ENCODE measurements at regions not wholly inside any gene's neighbourhood (a gene's known extent, or its start where the extent isn't known, plus 50 kb on each side); places are given as distances from the start of the nearest gene placed in this dataset.
A peak's percentile ranks its signal among the peaks of the same experiment; 100 is the strongest.
"Not testable (repeated sequence)": the region's sequence is repeated elsewhere in the genome, so short reads cannot be mapped to it uniquely, and the experiment has no call there.

DNA sequence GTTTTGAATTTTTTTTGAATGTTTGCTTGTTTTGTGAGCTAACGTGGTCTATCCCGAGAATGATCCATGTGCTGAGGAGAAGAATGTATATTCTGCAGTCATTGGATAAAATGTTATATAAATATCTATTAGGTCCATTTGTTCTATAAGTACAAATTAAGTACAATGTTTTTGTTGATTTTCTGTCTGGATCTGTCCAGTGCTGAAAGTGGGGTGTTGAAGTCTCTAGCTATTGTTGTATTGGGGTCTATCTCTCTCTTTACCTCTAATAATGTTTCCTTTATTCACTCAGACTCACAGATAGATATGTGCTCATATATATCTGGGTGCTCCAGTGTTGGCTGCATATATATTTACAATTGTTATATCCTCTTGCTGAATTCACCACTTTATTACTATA lies 144.8 kb upstream of the SETMAR start:
- no peak for DNase-seq

DNA sequence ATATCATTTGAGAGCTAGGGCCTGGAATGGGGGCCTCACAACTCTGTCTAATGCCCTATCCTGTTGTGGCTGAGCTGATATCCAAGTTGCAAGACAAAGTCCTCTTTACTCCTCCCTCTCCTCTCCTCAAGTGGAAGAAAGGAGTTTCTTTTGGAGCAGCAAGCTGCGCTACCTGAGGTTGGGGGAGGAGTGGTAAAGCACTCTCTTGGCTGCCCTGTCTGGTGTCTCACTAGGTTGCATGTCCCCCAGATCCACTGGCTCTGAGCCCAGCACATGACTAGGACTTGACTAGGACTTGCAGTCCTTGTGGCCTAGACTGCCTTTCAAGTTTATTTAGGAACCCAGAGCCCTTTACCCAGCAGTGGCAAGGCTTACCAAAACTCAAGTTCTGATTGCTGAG lies 141.1 kb upstream of the SETMAR start:
- DNase-seq: no peak

DNA sequence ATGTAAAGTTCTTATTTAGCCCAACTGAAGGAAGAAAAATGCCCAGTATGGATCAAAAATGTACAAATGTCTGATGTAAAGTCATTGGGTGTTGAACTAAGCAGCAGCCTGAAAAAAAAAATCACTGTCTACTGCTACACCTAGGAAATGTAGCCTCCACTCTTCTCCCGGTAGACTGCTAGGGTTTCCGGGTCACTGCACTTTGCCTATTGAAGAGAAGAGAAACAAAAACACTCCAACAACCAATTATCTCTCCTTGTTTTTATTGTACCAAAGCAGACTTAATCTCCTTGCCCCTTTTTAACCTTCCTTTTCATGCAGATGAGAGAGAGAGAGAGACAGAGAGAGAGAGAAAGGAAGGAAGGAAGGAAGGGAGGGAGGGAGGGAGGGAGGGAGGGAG lies 140.2 kb upstream of the SETMAR start:
- DNase-seq: no peak

DNA sequence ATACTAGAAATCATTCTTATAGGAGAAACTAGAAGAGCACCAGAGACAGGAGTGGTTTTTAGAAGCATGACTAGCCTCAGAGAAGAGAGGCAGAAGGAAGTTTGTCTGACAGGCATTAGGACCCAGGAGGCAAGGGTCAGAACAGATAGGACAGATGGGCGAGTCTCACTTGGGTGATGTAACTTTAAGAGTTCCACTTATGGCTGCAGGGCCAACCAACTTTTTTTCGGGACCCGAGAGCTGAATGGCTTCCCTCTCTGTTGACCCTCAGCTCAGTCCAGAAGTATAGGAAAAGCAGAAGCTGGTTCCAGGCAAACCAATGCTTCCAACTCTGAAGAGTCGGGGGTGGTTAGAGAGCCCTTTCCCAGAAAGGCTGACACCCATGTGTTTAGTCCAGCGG lies 136.6 kb upstream of the SETMAR start:
- no peak for DNase-seq

DNA sequence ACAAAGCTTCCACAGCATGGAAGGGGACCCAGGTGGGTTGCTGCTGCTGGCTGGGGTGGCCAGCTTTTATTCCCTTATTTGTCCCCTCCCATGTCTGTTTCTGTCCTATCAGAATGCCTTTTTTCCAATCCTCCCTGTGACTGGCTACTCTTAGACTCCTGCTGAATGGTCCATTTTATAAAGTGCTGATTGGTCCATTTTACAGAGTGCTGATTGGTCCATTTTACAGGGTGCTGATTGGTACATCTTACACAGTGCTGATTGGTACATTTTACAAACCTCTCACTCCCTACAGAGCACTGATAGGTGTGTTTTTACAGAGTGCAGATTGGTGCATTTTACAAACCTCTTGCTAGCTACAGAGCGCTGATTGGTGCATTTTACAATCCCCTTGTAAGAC lies 135.9 kb upstream of the SETMAR start:
- not testable (repeated sequence) for DNase-seq

DNA sequence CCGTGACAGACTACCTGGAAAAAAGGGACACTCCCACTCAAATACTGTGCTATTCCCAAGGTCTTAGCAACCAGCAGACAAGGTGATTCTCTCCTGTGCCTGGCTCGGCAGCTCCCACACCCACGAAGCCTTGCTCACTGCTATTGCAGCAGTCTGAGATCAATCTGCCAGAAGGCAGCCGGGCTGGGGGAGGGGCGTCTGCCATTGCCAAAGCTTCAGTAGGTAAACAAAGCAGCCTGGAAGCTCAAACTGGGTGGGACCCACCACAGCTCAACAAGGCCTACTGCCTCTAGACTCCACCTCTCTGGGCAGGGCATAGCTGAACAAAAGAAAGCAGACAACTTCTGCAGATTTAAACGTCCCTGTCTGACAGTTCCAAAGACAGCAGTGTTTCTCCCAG lies 128.4 kb upstream of the SETMAR start:
- no peak for DNase-seq

DNA sequence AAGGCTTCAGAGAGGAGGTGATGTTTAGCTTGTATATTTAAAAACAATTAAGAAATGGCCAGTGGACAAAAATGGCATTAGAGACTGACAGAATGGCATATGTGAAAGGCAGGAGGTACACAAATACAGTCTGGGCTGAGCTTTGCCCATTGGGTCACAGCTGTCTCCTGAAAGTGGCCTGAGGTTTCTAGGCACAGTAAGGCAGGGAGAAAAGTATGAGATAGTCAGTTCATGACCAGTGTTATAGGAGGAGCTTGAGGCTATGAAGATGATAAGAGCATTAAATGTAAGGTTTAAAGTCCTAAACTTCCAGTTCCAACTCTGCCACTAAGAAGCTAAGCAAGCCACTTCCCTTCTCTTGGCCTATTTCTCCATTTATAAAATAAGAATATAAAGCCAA lies 111.2 kb upstream of the SETMAR start:
- no peak for DNase-seq

DNA sequence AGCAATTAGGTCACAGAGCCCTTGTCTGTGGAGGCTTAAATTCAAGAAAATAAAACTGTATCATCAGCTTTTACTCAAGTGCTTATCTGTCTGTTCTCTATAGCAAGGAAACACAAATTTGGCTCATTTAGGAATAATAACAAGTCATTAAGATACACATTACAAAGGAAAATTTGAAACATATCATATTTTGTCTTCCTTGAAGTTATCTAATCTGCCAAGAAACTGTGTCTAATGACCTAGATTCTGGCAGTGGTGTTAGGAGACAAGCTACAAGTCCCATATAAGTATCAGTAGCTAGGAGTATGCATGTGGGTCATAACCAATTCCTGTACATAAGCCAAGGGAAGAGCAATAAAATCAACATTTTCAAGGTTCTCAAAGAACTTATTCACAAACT lies 108.2 kb upstream of the SETMAR start:
- no peak for DNase-seq

DNA sequence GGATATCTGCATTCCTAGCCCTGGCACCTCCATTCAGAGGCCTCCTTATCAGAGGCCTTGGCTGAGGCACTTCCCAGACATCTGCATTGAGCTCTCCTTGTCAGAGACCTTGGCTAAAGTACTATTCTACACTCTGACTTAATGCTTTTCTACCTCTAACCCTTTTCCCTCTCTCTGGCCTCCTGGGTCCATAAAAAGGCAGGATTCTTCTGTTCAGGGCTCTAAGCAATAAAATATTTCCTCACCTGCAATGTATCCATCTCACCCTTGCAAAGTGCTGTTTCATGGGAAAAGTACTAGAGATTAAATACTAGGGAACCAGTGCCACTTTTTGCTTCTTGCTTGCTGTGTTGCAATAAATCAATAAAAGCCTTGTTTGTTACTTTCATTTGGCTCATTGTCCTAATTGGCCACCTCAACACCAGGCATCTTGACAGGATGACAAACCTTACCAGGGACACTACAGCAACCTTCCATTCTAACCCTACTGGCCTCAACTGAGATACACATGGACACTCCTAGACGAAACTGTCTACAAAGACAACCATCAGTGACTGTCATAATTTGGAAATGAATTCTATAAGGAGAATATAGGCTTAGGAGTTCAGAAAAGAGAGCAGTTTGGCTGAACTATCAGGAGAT lies 106.5 kb upstream of the SETMAR start:
- no peak for DNase-seq

DNA sequence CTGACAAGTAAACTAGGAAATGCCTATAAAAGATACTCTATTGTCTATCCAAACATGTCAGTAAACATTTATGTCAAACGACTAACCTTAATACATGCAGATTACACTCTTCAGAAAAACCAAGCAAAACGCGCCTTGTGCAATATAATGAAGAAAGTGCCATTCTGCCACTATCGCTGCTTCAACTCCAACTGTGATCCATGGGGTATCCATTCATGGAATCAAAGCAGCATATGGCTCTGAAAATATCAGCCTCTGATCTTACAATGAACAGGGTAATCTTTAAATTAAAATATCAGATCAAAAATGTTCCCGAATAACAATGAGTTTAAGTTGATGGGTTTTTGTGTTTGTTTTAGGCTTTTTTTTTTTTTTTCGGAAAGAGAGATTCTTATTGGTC lies 105.5 kb upstream of the SETMAR start:
- no peak for DNase-seq

DNA sequence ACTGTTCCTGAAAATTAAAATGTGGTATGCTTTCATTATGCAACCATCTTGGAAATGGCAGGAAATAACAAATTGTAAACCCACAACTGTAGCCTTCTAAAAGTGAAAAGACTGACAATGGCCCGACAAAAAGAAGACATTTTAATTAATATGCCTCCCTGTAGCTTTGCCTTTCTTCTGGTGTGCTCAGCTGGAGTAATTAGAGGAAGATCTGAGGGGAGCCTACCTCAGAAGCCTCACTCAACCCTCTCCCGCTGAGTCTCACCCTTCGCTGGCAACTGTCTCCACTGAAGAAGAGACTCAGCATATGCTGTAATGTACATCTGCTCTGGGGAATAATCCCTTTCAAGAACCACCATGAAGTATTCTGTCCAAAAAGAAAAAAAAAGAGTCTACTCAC lies 104.7 kb upstream of the SETMAR start:
- DNase-seq: no peak

DNA sequence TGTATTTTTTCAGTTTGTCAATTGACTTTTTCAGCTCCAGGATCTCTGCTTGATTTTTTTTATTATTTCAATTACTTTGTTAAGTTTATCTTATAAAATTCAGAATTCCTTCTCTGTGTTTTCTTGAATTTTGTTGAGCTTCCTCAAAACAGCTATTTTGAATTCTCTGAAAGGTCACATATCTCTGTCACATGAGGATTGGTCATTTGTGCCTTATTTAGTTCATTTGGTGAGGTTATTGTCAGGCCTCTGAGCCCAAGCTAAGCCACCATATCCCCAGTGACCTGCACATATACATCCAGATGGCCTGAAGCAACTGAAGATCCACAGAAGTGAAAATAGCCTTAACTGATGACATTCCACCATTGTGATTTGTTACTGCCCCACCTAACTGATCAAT lies 98.4 kb upstream of the SETMAR start:
- DNase-seq: not testable (repeated sequence)

DNA sequence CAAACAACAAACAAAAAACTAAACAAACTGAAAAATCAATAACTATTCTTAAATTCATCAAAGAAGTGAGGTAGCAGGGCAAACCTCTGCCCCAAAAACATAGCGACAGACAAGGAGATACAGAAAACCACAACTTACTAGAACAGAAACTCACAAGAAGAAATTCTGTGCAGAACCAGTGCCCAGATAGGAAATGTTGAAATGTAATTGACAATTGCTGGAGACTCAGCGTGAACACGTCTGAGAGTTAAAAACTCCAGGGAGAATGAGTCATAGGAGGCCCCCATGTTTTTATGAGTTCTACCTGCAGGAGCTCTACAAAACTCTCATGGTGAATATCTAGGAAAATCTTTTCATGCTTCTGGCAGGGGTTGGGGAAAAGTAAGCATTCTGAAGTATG lies 95.5 kb upstream of the SETMAR start:
- DNase-seq: no peak

DNA sequence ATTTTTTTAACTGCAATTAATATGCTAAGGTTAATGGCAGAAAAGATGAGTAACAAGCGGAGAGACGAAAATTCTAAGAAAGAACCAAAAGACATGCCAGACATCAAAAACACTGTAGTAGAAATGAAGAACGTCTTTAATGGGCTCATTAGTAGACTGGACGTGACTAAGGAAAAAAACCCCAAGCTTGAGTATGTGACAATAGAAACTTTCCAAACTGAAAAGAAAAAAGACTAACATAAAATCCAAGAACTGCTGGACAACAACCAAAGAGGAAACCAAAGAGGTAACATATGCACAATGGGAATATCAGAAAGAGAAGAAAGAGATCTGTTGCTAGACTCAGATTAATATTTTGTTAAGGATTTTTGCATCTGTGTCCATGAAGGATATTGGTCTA lies 94.6 kb upstream of the SETMAR start:
- no peak for DNase-seq

DNA sequence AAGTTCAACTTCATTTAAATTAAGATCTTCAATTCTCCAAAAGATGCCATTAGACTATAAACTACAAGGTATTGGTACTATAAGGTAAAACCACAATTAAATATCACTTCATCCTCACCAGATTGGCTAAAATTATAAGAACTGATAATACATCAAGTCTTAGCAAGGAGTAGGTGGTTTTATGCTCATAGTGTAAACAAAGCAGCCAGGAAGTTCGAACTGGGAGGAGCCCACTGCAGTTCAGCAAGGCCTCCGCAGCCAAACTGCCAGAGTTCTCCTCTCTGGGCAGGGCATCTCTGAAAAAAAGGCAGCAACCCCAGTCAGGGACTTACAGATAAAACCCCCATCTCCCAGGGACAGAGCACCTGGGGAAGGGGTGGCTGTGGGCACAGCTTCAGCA lies 91.6 kb upstream of the SETMAR start:
- DNase-seq: no peak

DNA sequence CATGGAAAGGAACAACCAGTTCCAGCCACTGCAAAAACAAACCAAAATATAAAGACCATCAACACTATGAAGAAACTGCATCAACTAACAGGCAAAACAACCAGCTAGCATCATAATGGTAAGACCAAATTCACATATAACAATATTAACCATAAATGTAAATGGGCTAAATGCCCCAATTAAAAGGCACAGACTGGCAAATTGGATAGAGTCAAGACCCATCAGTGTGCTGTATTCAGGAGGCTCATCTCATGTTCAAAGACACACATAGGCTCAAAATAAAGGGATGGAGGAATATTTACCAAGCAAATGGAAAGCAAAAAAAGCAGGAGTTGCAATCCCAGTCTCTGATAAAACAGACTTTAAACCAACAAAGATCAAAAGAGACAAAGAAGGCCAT lies 89.7 kb upstream of the SETMAR start:
- not testable (repeated sequence) for DNase-seq

DNA sequence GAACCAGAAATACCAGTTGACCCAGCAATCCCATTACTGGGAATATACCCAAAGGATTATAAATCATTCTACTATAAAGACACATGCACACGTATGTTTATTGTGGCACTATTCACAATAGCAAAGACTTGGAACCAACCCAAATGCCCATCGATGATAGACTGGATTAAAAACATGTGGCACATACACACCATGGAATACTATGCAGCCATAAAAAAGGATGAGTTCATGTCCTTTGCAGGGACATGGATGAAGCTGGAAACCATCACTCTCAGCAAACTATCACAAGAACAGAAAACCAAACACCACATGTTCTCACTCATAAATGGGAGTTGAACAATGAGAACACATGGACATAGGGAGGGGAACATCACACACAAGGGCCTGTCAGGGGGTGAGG lies 86.2 kb upstream of the SETMAR start:
- DNase-seq: not testable (repeated sequence)

DNA sequence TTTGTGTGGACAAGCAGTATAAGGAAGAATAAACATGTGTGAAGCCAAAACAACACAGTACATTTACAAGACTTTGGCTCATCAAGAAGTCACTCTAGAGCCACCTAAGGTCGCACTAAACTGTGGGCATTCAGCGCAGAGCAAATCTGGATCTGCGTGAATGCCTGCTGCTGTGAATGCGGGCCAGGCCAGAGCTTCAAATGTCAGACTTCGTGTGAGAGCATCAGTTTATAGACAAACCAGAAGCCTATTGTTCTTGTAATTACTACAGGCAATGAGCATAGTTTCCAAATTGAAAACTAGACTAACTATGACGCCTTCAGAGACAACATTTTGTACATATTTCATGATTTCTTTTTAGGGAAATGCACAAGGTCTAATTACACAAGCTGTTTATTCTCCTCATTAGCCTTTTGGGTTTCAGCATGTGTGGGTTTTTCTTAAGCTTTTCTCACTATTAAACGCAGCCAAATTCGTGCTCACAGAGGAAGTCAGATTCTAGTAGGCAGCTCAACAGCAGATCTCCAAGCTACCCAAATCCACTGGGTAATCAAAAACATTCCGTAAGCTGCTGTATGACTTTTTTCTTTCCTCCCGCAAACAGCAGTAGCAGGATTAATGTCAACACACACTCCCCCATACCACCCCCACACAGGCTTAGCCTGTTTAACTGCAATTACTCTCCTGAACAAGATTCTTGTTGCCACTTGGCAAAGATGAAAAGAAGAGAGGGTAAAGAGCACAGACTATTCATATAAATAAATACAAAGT lies 84.5 kb upstream of the SETMAR start:
- DNase-seq: no peak

DNA sequence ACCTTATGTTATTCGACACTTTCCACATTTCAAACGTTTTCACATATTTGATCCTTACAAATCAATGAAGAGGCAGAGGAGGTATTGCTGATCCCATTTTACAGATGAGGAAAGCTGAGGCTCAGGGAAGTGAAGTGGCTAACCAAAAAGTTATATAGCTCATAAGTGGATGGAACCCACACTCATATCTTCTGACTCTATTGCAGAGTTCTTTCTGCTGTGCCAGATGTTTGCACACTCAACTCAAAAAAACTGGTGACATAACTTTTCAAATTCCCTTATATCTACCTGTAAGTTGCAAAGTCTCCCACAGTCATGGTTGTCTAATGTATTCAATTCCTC lies 84.0 kb upstream of the SETMAR start:
- no peak for DNase-seq

DNA sequence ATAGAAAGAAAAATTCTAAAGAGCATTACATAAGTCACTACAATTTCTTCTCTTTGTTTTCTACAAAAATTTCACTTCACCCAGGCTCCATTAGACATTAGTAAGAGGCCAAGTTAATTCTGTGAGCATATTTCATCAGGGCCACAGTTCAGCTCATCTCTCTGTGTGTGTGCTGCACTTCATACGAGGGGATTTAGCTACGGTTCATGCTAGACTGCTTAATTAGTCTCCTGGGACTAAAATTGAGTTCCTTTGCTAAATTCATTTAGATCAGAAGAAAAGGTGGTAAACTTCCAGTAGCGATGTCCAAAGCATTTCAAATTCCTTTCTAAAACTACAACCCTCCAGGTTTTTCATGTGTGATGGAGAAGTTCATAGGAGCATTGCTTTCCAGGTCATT lies 83.1 kb upstream of the SETMAR start:
- no peak for DNase-seq

DNA sequence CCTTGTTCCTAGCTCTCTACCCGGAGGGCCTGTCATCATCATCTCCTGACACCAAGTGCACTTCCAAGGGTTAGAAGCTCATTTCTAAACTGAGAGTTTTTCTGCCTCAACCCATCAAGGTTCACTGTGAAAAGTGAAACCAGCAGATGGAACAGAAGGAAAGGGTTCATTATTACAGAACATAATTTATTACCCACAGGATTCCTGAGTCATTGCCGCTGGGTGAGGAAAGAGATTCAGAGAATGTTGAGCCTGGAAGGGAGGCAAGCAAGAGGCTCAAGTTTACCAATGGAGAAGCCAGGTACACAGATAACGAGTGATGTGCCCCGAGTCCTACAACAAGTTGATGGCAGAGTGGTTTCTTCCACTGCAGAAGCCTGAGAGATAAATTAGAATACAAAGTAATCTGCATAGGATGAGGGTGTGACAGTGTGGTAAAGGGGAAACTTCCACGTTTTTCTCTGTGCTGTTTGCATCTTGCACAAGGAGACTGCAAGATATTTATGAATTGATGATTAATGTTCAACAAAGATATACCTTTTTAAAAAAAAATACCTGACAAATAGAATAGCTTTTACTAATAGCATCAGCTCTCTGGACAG lies 80.5 kb upstream of the SETMAR start:
- DNase-seq: no peak

DNA sequence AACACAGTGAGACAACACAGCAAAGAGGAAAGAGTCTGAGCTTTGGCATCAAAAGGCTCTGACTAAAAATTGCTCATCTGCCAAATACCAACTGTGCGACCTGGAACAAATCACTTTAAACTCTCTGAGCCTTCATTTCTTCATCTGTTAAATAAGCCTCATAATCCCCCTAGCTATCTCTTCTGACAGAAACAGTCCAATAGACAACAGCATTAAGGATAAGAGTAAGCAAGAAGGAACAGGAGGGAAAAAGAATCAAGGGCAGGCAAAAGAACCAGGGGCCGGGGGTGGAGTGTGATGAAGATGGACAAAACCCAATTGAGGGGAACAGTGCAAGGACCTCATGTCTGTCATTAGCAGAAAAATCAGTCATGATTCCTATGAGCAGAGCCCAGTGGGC lies 79.4 kb upstream of the SETMAR start:
- DNase-seq: no peak

DNA sequence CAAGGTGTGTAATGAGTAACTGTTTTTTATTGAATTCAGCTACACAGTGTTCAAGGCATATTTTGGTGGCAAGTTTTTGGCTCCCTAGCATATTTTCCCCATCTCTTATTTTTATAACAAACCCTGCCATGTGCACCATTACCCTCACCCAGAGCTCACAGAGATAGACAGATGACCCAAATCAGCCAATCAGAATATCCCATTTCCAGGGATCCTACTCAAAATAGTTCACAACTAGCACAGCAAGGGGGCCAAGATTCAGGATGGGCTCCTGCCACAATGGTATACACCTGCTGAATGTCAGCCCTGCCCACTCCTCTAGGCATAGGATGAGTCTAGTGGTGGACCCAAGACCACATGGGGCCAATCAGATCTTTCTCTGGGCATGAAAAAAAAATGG lies 78.8 kb upstream of the SETMAR start:
- DNase-seq: no peak

DNA sequence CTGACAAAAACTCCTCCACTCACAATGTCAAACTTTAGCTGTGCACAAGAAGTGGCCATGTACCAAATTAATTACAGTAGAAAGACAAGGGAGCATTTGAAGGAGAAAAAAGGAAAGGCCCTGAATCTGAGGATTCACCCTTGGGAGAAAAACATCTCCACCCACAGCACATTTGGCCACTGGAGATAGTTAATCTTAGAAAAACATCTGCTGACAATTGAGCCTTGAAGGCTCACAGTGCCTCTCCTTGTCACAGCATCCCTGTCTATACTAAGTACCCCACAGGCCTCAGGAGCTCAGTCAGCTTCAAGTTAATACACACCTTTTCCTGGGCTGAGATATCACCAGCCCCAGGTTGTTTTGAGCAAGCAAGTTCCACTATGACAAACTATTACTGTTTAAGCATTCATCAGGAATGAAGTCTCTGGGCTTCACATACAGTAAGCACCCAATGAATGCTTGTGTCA lies 78.1 kb upstream of the SETMAR start:
- DNase-seq: no peak

DNA sequence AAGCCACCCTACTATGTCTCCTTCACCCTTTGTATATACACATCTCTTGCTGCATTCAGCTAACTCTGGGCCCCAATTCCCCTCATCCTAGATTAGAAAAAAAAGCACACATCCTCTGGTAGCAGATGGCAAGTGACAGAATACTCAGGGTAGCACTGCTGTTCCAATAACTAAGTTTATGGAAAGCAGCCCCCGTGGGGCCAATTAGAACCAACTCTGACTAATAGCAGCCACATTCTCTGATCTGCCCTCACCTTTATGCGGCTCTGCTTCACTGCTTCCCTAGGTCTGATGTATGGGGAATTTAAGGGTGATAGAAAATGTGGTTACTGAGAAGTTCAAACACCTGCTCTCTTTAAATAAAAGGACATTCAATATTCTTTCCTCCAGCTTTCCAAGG lies 74.9 kb upstream of the SETMAR start:
- DNase-seq: peak; percentile 1

All from NCI-H2107 (cell line).